Epithelial cell of esophagus (primary cell): ENCODE measurements at regions not wholly inside any gene's neighbourhood (a gene's known extent, or its start where the extent isn't known, plus 50 kb on each side); places are given as distances from the start of the nearest gene placed in this dataset.

Experiments used
- DNase-seq: peaks from one replicate; pipeline ENCODE4 v3.0.0; 2010; ENCODE audit warnings: low read depth
- H3K4me3 ChIP-seq: 2 replicates; pipeline ENCODE4 v1.5.1; 2011; ENCODE audit warnings: mild to moderate bottlenecking, low read length, control low read depth
- CTCF ChIP-seq: IDR thresholded peaks from 2 replicates; pipeline ENCODE4 v1.5.1; 2011; ENCODE audit warnings: low read depth, mild to moderate bottlenecking, low read length, control low read depth, inconsistent platforms; ENCODE audit not compliant: insufficient read depth; ENCODE audit errors: missing control alignments

- TF ChIP-seq CTCF: no peak
- no peak for DNase-seq
- no peak overlapping the region for H3K4me3 ChIP-seq
Observed at GRCh38 chr4:80139671-80140070, 57.6 kb upstream of the PRDM8 start.

DNA sequence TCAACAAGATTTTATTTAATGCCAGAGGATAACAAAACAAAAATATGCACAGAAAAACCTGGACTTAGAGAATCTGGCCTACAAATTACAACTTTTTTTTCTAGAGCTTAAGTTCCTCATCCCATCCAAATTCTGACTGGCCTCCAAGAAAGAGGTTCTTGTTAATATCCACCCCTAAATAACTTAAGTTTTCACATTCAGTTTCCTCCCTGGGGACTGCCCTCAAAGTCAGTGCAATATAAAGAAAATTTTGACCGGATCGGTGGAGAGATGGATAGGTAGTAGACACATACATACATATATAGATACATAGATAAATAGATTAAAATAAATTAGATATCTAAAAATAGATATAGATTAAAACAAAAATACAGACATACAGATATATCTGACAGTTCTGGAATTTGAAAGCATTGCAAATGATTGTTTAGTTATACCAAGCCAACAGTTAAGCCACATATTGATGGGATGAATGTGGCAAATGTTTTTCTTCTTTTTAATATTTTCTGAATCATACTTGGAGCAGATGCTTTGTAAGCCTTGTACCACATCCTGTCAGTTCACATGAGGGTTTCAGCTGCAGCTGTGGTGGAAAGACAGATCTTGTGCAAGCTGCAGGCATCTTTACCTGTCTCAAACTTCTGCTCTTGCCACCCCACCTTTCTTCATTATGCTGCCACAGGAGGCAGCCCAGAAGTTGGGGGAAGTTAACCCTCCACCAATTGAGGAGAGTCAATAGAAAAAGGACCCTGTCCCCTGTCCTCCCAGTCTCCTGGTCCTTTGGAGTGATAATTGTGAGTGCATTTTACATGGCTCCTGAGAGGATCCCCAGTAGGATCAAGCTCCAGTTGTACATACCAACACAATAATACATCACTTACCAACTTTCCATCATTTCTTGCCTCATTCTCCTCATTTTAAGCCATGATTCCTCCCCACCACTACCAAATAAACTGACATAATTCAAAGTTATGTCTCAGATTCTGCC lies 58.5 kb upstream of the PRDM8 start:
- H3K4me3 ChIP-seq: no peak overlapping the region
- TF ChIP-seq CTCF: no peak
- peak; percentile 70 for DNase-seq

GRCh38 chr4:80137631-80138030 lies 59.7 kb upstream of the PRDM8 start:
- no peak overlapping the region for H3K4me3 ChIP-seq
- DNase-seq: no peak
- TF ChIP-seq CTCF: no peak

- peak; percentile 46 for DNase-seq
- TF ChIP-seq CTCF: no peak
- H3K4me3 ChIP-seq: no peak overlapping the region
Observed at GRCh38 chr4:80136270-80136669, 61.0 kb upstream of the PRDM8 start.

DNA sequence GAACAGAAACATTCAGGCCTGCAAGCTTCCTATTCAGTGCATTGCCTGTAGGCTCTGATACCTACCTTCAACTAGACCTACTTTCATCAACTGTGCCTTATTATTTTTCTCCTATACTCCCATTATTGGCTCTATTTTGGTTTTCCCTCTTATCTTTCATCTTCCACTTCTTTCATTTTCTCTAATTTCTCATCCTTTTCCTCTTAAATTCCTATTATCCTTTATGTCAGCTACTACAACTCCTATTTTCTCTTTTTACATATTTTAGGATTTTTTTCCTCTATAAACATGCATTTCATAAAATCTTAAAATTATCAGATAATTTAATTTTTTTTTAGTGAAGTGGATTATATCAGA lies 61.6 kb upstream of the PRDM8 start:
- no peak overlapping the region for H3K4me3 ChIP-seq
- no peak for TF ChIP-seq CTCF
- no peak for DNase-seq

DNA sequence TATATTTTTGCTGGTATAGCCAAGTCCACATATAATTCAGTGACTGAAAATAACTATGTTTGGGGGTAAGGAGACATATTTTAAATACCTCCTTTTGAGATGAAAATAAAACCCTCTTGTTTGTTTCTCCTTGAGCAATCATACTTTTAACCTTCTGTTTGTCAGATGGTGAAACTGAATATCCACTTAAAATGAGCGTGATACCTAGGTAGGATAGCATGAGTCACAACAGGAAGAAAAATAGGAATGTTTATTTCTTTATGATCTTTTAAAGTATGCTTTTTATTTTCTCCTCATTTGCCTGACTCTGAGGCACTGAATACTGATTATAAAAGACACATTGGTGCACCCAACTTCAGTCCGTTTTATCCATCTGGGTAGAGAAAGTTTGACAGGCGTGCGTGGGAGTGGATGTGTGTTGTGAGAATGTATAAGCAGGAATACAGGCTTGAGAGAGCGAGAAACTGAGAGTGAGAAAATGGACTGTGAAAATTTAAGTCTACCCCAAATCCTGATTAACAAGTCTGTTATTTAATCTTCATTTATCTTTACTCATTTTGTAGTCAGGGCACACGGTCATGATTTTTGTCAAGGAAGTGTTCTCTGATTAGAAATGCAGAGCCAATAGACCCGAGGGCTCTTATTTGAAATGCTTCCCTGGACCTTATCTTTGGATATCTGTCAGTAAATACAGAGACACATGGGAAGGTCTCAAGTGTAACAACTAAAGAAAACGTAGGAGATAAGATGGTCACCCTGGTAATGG lies 62.1 kb upstream of the ANTXR2 start:
- H3K4me3 ChIP-seq: no peak overlapping the region
- DNase-seq: peak; percentile 59
- no peak for TF ChIP-seq CTCF
